ENCODE measurements at regions not wholly inside any gene's neighbourhood (a gene's known extent, or its start where the extent isn't known, plus 50 kb on each side); places are given as distances from the start of the nearest gene placed in this dataset.

DNA sequence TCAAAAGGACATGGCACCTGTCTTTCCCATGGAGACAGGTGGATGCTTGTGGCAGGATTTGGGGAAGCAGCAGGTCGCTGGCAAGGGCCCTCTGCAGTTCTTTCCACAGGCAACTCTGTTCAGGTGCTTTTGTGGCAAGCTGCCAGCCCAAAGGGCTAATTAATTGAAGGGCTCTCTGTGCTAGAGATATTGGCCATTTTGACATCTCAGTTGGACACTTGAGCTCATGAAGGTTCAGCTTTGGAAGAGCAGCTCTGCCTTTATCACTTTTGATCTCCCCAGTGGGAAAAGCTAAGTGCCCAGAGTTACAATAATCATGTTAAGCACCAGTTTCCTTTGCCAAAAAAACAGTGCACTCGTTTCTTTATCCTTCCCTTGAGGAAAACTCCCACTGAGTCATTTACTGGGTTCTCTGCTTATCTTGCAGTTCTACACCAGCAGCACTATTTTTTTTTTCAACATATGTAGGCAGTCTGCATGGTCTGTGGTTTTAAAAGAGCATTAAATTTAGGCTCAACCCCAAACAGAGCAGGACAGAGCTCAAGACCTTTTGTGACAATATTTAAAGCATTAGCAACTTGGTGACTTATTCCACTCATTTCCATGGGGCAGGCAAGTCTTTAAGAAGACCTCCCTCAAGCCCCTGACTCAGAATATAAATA lies 336.4 kb upstream of the RASGEF1B start:
- 34 to 50% methylated on average over 2 of the region's 2 CpGs for whole genome bisulfite sequencing, 2 donors

DNA sequence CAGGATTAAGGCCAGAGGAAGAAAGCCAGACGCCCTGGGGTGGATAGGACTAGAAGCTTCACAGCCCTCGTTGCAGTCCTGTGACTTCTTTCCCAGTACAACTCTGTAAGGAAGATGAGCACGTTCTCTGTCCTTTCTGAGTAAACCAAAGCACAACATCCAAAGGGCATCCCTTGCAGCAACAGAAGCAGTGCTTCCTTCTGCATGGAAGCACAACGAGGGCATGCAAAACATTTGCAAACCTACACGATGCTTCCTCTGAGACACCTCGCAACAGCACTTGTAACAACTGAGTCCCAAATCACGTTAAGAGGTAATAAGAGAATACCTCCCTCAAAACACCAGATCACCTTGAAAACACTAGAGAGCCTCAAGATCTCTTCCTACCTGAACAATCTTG lies 335.7 kb upstream of the RASGEF1B start:
- DNase-seq (no peak), ATAC-seq (no peak)
- peaks cover 0 to 8% (median 0%) of the 10 kb centered on the region in 9 donors for H3K4me1 ChIP-seq
- H3K36me3 ChIP-seq, result no peaks in the 10 kb centered on the region
- intact Hi-C loops (cut with DNase I), result no loop called here
- 71 to 77% methylated on average over 7 of the region's 7 CpGs for WGBS, 2 donors
- TF ChIP-seq, protein P1, sequence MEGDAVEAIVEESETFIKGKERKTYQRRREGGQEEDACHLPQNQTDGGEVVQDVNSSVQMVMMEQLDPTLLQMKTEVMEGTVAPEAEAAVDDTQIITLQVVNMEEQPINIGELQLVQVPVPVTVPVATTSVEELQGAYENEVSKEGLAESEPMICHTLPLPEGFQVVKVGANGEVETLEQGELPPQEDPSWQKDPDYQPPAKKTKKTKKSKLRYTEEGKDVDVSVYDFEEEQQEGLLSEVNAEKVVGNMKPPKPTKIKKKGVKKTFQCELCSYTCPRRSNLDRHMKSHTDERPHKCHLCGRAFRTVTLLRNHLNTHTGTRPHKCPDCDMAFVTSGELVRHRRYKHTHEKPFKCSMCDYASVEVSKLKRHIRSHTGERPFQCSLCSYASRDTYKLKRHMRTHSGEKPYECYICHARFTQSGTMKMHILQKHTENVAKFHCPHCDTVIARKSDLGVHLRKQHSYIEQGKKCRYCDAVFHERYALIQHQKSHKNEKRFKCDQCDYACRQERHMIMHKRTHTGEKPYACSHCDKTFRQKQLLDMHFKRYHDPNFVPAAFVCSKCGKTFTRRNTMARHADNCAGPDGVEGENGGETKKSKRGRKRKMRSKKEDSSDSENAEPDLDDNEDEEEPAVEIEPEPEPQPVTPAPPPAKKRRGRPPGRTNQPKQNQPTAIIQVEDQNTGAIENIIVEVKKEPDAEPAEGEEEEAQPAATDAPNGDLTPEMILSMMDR (IDR thresholded peaks at IDR 0.05), result no peak
- peaks cover 0 to 5% (median 0%) of the 10 kb centered on the region in 7 donors for H3K27me3 ChIP-seq
- H3K4me3 ChIP-seq, result no peak overlapping the region
- H3K27ac ChIP-seq, result no peak overlapping the region
- H3K9me3 ChIP-seq, result no peaks in the 10 kb centered on the region

More for the DNA sequence above, 336.4 kb upstream of the RASGEF1B start:
- H3K36me3 ChIP-seq, result no peaks in the 10 kb centered on the region
- ATAC-seq, result no peak
- H3K27me3 ChIP-seq, result peaks cover 0 to 5% (median 0%) of the 10 kb centered on the region in 7 donors
- peaks cover 0 to 8% (median 0%) of the 10 kb centered on the region in 9 donors for H3K4me1 ChIP-seq
- H3K9me3 ChIP-seq, result no peaks in the 10 kb centered on the region
- no peak overlapping the region for H3K27ac ChIP-seq
- TF ChIP-seq, protein P1 (IDR thresholded peaks at IDR 0.05), result no peak
- no peak overlapping the region for H3K4me3 ChIP-seq
- intact Hi-C loops (cut with DNase I), result no loop called here
- DNase-seq, result no peak

DNA sequence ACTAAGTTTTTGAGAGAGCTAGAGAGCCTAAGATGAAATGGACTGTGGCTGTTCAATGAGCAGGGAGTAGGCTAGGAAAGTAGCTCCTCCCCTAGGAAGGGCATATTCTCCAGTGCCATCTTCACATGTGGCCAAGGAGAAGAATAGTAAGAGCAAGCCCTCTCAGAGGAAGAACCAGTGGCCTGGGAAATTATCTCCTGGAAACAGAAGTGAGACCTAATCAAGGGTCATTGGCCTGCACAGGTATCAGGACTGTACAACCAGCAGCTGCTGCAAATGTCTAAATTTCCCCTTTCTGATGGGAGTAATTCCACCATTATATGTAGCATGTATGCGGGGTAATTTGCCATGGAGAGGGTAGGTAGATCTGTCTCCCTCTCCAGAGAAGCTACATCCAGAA lies 334.8 kb upstream of the RASGEF1B start:
- Histone ChIP-seq H3K27ac (no peak overlapping the region), H3K36me3 (no peaks in the 10 kb centered on the region), H3K4me3 (no peak overlapping the region), H3K9me3 (no peaks in the 10 kb centered on the region), H3K27me3 (peaks cover 0 to 5% (median 0%) of the 10 kb centered on the region in 7 donors), H3K4me1 (peaks cover 0 to 8% (median 0%) of the 10 kb centered on the region in 9 donors)
- DNase-seq (no peak), ATAC-seq (no peak)
- 82 to 87% methylated on average over 1 of the region's 1 CpG for WGBS, 2 donors
- intact Hi-C loops (cut with DNase I), result no loop called here
- TF ChIP-seq, protein P1 (IDR thresholded peaks at IDR 0.05), result no peak

DNA sequence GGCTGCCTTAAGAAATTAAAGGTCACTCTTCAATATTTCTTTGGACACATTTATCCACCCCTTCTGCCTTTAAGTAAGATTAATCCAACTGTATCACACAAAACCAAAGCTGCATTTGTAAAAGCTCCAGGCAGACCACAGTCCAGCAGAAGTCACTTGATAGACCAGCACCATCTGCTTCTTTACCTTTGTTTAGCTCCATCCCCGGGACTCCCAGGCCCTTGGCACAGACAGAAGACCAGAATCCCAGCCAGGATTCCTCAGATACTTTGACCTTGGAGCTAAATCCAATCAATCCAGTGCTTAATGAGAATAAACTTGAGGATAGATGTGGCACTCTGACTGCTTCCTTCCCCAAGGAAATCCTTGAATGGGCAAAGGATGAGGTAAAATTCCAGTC lies 333.1 kb upstream of the RASGEF1B start:
- 19 to 25% methylated on average over 1 of the region's 1 CpG for WGBS, 2 donors
- DNase-seq (no peak), ATAC-seq (no peak)
- no peak overlapping the region for H3K4me3 ChIP-seq
- H3K9me3 ChIP-seq, result no peaks in the 10 kb centered on the region
- H3K27me3 ChIP-seq, result peaks cover 0 to 5% (median 0%) of the 10 kb centered on the region in 7 donors
- intact Hi-C loops (cut with DNase I), result no loop called here
- no peak overlapping the region for H3K27ac ChIP-seq
- TF ChIP-seq, protein P1 (IDR thresholded peaks at IDR 0.05), result no peak
- no peaks in the 10 kb centered on the region for H3K36me3 ChIP-seq
- peaks cover 0 to 8% (median 0%) of the 10 kb centered on the region in 9 donors for H3K4me1 ChIP-seq

Data from heart right ventricle (tissue), 16 donors.